AG04450 (cell line): ENCODE measurements at regions not wholly inside any gene's neighbourhood (a gene's known extent, or its start where the extent isn't known, plus 50 kb on each side); places are given as distances from the start of the nearest gene placed in this dataset.

Experiments
- CTCF ChIA-PET: fragments of 300-600, 350-600 bp; formaldehyde crosslinking; extraction: SDS; loops from one replicate; lab custom pipeline; 2022; ENCODE audit warnings: antibody characterized with exemption, inconsistent platforms; lab: Charles Lee
- POLR2A ChIA-PET: fragments of 350-600 bp; formaldehyde crosslinking; extraction: SDS; loops from one replicate; lab custom pipeline; 2021; ENCODE audit warnings: antibody characterized with exemption, inconsistent platforms; lab: Yijun Ruan, JAX
- DNase-seq: peaks from one replicate; pipeline ENCODE4 v3.0.0-alpha.2; 2011; ENCODE audit warnings: low read depth, low spot score
- H3K27ac ChIP-seq: one replicate; pipeline ENCODE4 v1.5.1; 2012; ENCODE audit warnings: low read depth, low read length, control low read depth
- H3K27me3 ChIP-seq: one replicate; pipeline ENCODE4 v1.6.0; 2012; ENCODE audit warnings: low read length; ENCODE audit not compliant: control insufficient read depth, insufficient read depth
- H3K4me3 ChIP-seq: 2 replicates; pipeline ENCODE4 v1.5.1; 2011; ENCODE audit warnings: mild to moderate bottlenecking, low read depth, low read length, control low read depth
- H3K9me3 ChIP-seq: 2 replicates; pipeline ENCODE4 v1.5.1; 2012; ENCODE audit warnings: low read length; ENCODE audit not compliant: control insufficient read depth, insufficient read depth
- CTCF ChIP-seq: IDR thresholded peaks from 2 replicates; pipeline ENCODE4 v1.5.1; 2011; ENCODE audit warnings: low read depth, low read length, control low read depth, inconsistent platforms

- H3K27ac ChIP-seq = no peak overlapping the region
- DNase-seq = no peak
- no peaks in the 10 kb centered on the region; the same call in 1 of the 2 replicates for H3K9me3 ChIP-seq
- H3K27me3 ChIP-seq = no peaks in the 10 kb centered on the region
- CTCF ChIA-PET = no interaction called here
- TF ChIP-seq CTCF = no peak
- POLR2A ChIA-PET = no interaction called here
- no peak overlapping the region for H3K4me3 ChIP-seq
Observed at GRCh38 chr16:85520853-85521521, 92.1 kb upstream of the GSE1 start.

GRCh38 chr16:85521552-85522307 lies 91.4 kb upstream of the GSE1 start:
- Histone ChIP-seq H3K4me3 (no peak overlapping the region), H3K27me3 (no peaks in the 10 kb centered on the region), H3K27ac (no peak overlapping the region), H3K9me3 (no peaks in the 10 kb centered on the region; the same call in 1 of the 2 replicates)
- no peak for DNase-seq
- CTCF ChIA-PET = no interaction called here
- POLR2A ChIA-PET = no interaction called here
- no peak for TF ChIP-seq CTCF

GRCh38 chr16:85522308-85522841 lies 90.7 kb upstream of the GSE1 start:
- TF ChIP-seq CTCF = no peak
- ChIA-PET CTCF (interaction anchor here (2.1 kb wide), 1 partner anchor 94 kb away, joined by 6 read pairs; no protein-coding TSS in a partner anchor), POLR2A (no interaction called here)
- no peak for DNase-seq
- Histone ChIP-seq H3K27me3 (no peaks in the 10 kb centered on the region), H3K27ac (no peak overlapping the region), H3K4me3 (no peak overlapping the region), H3K9me3 (no peaks in the 10 kb centered on the region; the same call in 1 of the 2 replicates)

GRCh38 chr16:85522842-85523601 lies 90.1 kb upstream of the GSE1 start:
- H3K27me3 ChIP-seq = no peaks in the 10 kb centered on the region
- CTCF ChIA-PET = interaction anchor here (1.3 to 2.1 kb wide), 2 partner anchors 34 to 93 kb away, joined by 3 to 6 read pairs; no protein-coding TSS in a partner anchor
- no peak overlapping the region for H3K27ac ChIP-seq
- DNase-seq = no peak
- TF ChIP-seq CTCF = no peak
- POLR2A ChIA-PET = interaction anchor here (1.0 to 1.7 kb wide), 2 partner anchors 8 to 32 kb away, joined by 3 to 8 read pairs; no protein-coding TSS in a partner anchor
- H3K4me3 ChIP-seq = no peak overlapping the region
- H3K9me3 ChIP-seq = no peaks in the 10 kb centered on the region; the same call in 1 of the 2 replicates
